Nephron progenitor cell (in vitro differentiated cells): ENCODE measurements at regions not wholly inside any gene's neighbourhood (a gene's known extent, or its start where the extent isn't known, plus 50 kb on each side); places are given as distances from the start of the nearest gene placed in this dataset.

Experiments
- DNase-seq: peaks from one replicate; pipeline ENCODE4 v3.0.0; 2021
- H3K27ac Mint-ChIP-seq: 2 replicates; pipeline ENCODE4 v1.8.0; 2021; ENCODE audit warnings: mild to moderate bottlenecking, moderate library complexity, mixed read lengths
- H3K27me3 Mint-ChIP-seq: 2 replicates; pipeline ENCODE4 v1.8.0; 2021; ENCODE audit warnings: mild to moderate bottlenecking, low read depth, mixed read lengths; ENCODE audit not compliant: poor library complexity
- H3K36me3 Mint-ChIP-seq: 2 replicates; pipeline ENCODE4 v1.8.0; 2021; ENCODE audit warnings: low read depth, mixed read lengths
- H3K4me1 Mint-ChIP-seq: 2 replicates; pipeline ENCODE4 v1.8.0; 2021; ENCODE audit warnings: mixed read lengths
- H3K4me3 Mint-ChIP-seq: 2 replicates; pipeline ENCODE4 v1.8.0; 2021; ENCODE audit warnings: mild to moderate bottlenecking, moderate library complexity, mixed read lengths
- H3K9me3 Mint-ChIP-seq: 2 replicates; pipeline ENCODE4 v1.8.0; 2021; ENCODE audit warnings: mild to moderate bottlenecking, moderate library complexity, mixed read lengths
- TF ChIP-seq, protein P1 (sequence below): fragments of 200-600 bp; sonication (generic); IDR thresholded peaks from 2 replicates; pipeline ENCODE4 v1.5.0; 2021; ENCODE audit warnings: antibody characterized with exemption

DNA sequence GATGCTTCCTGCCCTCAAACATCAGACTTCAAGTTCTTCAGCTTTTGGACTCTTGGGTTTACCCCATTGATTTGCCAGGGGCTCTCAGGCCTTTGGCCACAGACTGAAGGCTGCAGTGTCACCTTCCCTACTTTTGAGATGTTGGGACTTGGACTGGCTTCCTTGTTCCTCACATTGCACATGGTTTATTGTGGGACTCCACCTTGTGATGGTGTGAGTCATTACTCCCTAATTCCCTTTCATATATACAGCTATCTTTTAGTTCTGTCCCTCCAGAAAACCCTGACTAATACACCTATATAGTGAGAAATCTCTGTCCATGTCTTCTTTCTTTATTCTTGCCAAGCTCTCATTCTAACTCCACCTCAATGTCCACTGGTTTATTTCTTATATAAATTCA, 736.9 kb upstream of the HS3ST1 start:
- no peaks in the 10 kb centered on the region for H3K4me1 Mint-ChIP-seq
- H3K9me3 Mint-ChIP-seq = peaks cover 6% of the 10 kb centered on the region
- no peak overlapping the region for H3K27ac Mint-ChIP-seq
- H3K4me3 Mint-ChIP-seq = no peak overlapping the region
- peaks cover 2% of the 10 kb centered on the region for H3K27me3 Mint-ChIP-seq
- no peaks in the 10 kb centered on the region for H3K36me3 Mint-ChIP-seq
- no peak for DNase-seq
- TF ChIP-seq, protein P1, sequence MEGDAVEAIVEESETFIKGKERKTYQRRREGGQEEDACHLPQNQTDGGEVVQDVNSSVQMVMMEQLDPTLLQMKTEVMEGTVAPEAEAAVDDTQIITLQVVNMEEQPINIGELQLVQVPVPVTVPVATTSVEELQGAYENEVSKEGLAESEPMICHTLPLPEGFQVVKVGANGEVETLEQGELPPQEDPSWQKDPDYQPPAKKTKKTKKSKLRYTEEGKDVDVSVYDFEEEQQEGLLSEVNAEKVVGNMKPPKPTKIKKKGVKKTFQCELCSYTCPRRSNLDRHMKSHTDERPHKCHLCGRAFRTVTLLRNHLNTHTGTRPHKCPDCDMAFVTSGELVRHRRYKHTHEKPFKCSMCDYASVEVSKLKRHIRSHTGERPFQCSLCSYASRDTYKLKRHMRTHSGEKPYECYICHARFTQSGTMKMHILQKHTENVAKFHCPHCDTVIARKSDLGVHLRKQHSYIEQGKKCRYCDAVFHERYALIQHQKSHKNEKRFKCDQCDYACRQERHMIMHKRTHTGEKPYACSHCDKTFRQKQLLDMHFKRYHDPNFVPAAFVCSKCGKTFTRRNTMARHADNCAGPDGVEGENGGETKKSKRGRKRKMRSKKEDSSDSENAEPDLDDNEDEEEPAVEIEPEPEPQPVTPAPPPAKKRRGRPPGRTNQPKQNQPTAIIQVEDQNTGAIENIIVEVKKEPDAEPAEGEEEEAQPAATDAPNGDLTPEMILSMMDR = no peak

DNA sequence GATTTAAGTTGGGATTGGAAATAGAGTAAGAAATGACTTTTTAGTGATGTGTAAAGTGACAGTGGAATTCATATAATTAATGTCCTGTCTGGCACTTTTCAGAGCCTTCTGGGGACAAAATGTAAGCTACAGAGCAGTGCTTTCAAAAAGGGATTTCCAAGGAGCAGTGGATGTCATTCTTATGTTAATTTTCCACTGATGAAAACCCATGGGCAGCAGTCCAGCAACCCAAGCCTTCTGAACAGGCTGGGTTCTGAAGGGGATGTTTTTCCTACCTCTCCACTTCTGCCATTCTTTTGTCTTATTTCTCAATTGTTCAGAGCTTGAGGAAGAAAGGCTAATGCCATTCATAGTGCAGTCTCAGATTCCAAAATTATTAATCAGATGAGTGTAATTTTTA, 717.6 kb upstream of the HS3ST1 start:
- no peak for DNase-seq
- no peaks in the 10 kb centered on the region for H3K4me1 Mint-ChIP-seq
- no peak overlapping the region for H3K27ac Mint-ChIP-seq

DNA sequence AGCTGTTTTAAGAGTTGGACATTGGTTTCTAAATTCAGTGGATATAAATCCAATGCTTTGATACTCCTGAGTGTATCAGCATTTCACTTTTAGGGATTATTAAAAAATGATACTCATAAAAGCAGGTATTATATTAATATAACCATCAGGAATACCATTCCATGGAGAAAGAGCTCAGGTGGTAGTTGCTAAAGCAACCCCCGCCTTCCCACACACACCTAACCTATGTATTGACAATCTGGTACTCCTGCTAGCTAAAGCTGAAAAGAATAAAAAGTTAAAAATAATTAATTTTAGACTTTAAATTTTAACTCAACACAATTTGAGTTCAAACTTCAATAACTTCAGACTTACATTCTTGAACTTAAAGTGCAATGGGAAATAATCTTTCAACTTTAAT, 717.1 kb upstream of the HS3ST1 start:
- Mint-ChIP-seq H3K27ac (no peak overlapping the region), H3K9me3 (peaks cover 12% of the 10 kb centered on the region), H3K4me1 (no peaks in the 10 kb centered on the region), H3K4me3 (no peak overlapping the region), H3K27me3 (no peaks in the 10 kb centered on the region), H3K36me3 (no peaks in the 10 kb centered on the region)
- no peak for DNase-seq
- TF ChIP-seq, protein P1 = no peak

More for the DNA sequence above, 717.6 kb upstream of the HS3ST1 start:
- peaks cover 18% of the 10 kb centered on the region for H3K9me3 Mint-ChIP-seq
- H3K4me3 Mint-ChIP-seq = no peak overlapping the region
- TF ChIP-seq, protein P1 = no peak
- H3K27me3 Mint-ChIP-seq = no peaks in the 10 kb centered on the region
- H3K36me3 Mint-ChIP-seq = no peaks in the 10 kb centered on the region

DNA sequence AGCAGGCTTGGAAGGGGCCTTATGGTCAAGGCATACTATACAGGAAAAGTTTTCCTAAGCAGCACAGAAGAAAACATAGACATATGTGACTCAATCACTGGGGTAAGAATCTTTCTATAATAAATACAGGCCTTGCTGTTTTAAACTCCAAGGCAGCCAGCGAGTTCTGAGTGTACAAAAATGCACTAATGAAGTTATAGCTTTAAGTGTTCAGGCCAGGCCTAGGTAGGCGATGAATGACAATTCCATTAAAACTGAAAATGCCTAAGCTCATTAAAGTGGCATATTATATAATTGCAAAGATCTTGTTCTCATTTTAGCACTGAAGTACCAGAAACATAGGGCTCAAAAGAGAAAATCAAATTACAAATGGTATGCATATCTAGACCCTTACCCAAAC, 716.4 kb upstream of the HS3ST1 start:
- H3K4me3 Mint-ChIP-seq = no peak overlapping the region
- no peak for DNase-seq
- TF ChIP-seq, protein P1 = no peak
- no peaks in the 10 kb centered on the region for H3K27me3 Mint-ChIP-seq
- peaks cover 6% of the 10 kb centered on the region for H3K9me3 Mint-ChIP-seq
- H3K36me3 Mint-ChIP-seq = no peaks in the 10 kb centered on the region
- H3K27ac Mint-ChIP-seq = no peak overlapping the region
- H3K4me1 Mint-ChIP-seq = no peaks in the 10 kb centered on the region

DNA sequence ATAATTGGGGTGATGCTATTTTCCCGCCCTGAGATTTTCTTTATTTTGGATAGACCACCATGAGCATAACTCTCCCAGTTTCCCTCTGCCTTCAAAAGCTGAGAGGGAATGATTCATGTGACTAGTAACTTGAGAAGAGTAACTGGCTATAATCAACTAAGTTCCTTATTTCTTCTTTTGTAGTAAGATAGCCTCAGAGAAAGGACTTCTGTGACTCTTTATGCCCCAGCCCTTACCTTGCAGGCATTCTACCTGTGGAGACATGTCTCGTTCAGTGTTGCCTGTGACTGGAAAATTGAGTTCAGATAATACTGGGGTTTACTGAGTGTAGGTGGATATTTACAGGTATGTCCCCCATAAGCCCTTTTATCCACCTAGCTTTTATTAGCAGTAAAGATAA, 715.4 kb upstream of the HS3ST1 start:
- no peak for DNase-seq
- H3K36me3 Mint-ChIP-seq = no peaks in the 10 kb centered on the region
- H3K4me1 Mint-ChIP-seq = no peaks in the 10 kb centered on the region
- H3K4me3 Mint-ChIP-seq = no peak overlapping the region
- no peak overlapping the region for H3K27ac Mint-ChIP-seq
- no peaks in the 10 kb centered on the region for H3K27me3 Mint-ChIP-seq
- H3K9me3 Mint-ChIP-seq = peaks cover 4% of the 10 kb centered on the region
- TF ChIP-seq, protein P1 = no peak

DNA sequence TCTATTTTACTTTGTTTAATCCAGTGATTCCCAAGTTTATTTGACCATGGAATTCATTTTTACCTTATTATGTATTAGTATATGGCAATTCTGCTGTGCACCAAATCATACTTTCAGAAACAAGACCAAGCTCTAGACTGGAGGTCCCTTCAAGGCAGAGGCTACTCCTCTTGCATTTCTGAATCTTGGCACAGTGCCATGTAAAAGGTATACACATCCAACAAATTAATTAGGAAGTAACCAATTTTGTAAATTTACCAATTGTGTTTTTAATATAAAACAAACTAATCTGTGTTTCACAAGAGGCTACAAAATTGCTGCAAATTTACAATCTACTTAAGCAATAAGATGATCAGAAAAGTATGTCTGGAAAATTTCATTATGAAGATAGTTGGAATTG, 712.2 kb upstream of the HS3ST1 start:
- DNase-seq = no peak
- Mint-ChIP-seq H3K36me3 (no peaks in the 10 kb centered on the region), H3K4me1 (no peaks in the 10 kb centered on the region), H3K27me3 (no peaks in the 10 kb centered on the region), H3K9me3 (peaks cover 1% of the 10 kb centered on the region), H3K4me3 (no peak overlapping the region), H3K27ac (no peak overlapping the region)
- TF ChIP-seq, protein P1 = no peak
